Ectodermal cell (in vitro differentiated cells): ENCODE measurements at regions not wholly inside any gene's neighbourhood (a gene's known extent, or its start where the extent isn't known, plus 50 kb on each side); places are given as distances from the start of the nearest gene placed in this dataset.
"Not testable (repeated sequence)": the region's sequence is repeated elsewhere in the genome, so short reads cannot be mapped to it uniquely, and the experiment has no call there.

ENCODE experiments used
- H3K27ac ChIP-seq: 2 replicates; pipeline ENCODE4 v1.7.0; 2013; ENCODE audit warnings: mild to moderate bottlenecking, low read depth, low read length; ENCODE audit not compliant: insufficient read depth, poor library complexity, severe bottlenecking
- H3K27me3 ChIP-seq: 2 replicates; pipeline ENCODE4 v1.7.0; 2013; ENCODE audit warnings: mild to moderate bottlenecking, low read length; ENCODE audit not compliant: insufficient read depth, control insufficient read depth, poor library complexity, severe bottlenecking
- H3K36me3 ChIP-seq: one replicate; pipeline ENCODE4 v1.7.0; 2013; ENCODE audit warnings: low read length; ENCODE audit not compliant: control insufficient read depth, insufficient read depth
- H3K4me1 ChIP-seq: one replicate; pipeline ENCODE4 v1.7.0; 2013; ENCODE audit warnings: low read length; ENCODE audit not compliant: control insufficient read depth, insufficient read depth
- H3K4me3 ChIP-seq: 2 replicates; pipeline ENCODE4 v1.7.0; 2013; ENCODE audit warnings: low read depth, low read length, control low read depth; ENCODE audit not compliant: insufficient read depth
- H3K9me3 ChIP-seq: 2 replicates; pipeline ENCODE4 v1.7.0; 2013; ENCODE audit warnings: mild to moderate bottlenecking, low read length, moderate library complexity; ENCODE audit not compliant: control insufficient read depth
- WGBS, 2 experiments: methylation state at CpG; one replicate each; pipeline ENCODE4 v1.1.7; 2013; ENCODE audit warnings: missing lambda C conversion rate in 2 of 2; 5-methylcytosine and 5-hydroxymethylcytosine counted together

- H3K4me1 ChIP-seq, result no peaks in the 10 kb centered on the region
- 78 to 82% methylated on average over 3 of the region's 3 CpGs for WGBS, 2 experiments
- H3K36me3 ChIP-seq, result no peaks in the 10 kb centered on the region
- no peak overlapping the region for H3K4me3 ChIP-seq
- H3K9me3 ChIP-seq, result no peaks in the 10 kb centered on the region
- H3K27ac ChIP-seq, result no peak overlapping the region
- H3K27me3 ChIP-seq, result no peaks in the 10 kb centered on the region
Observed at GRCh38 chr1:29601021-29601420, 364.7 kb downstream of the PTPRU start.

GRCh38 chr1:29599826-29600225 lies 363.5 kb downstream of the PTPRU start:
- no peak overlapping the region for H3K4me3 ChIP-seq
- H3K4me1 ChIP-seq, result no peaks in the 10 kb centered on the region
- 88 to 89% methylated on average over 3 of the region's 3 CpGs for WGBS, 2 experiments
- H3K9me3 ChIP-seq, result no peaks in the 10 kb centered on the region
- H3K27ac ChIP-seq, result no peak overlapping the region
- no peaks in the 10 kb centered on the region for H3K36me3 ChIP-seq
- H3K27me3 ChIP-seq, result no peaks in the 10 kb centered on the region

GRCh38 chr1:29599071-29599470 lies 362.7 kb downstream of the PTPRU start:
- H3K4me3 ChIP-seq, result no peak overlapping the region
- no peaks in the 10 kb centered on the region for H3K36me3 ChIP-seq
- no peaks in the 10 kb centered on the region for H3K9me3 ChIP-seq
- no peaks in the 10 kb centered on the region for H3K4me1 ChIP-seq
- H3K27me3 ChIP-seq, result no peaks in the 10 kb centered on the region
- H3K27ac ChIP-seq, result no peak overlapping the region
- 93% methylated on average over 5 of the region's 5 CpGs for WGBS, 2 experiments

- WGBS, 2 experiments, result 92 to 95% methylated on average over 5 of the region's 5 CpGs
Observed at GRCh38 chr1:29597861-29598260, 361.5 kb downstream of the PTPRU start.

GRCh38 chr1:29593601-29594382 lies 357.5 kb downstream of the PTPRU start:
- 85 to 90% methylated on average over 4 of the region's 4 CpGs for WGBS, 2 experiments

More at GRCh38 chr1:29597861-29598260, 361.5 kb downstream of the PTPRU start:
- Histone ChIP-seq H3K9me3 (no peaks in the 10 kb centered on the region), H3K27me3 (no peaks in the 10 kb centered on the region), H3K4me3 (no peak overlapping the region), H3K27ac (no peak overlapping the region), H3K4me1 (no peaks in the 10 kb centered on the region), H3K36me3 (no peaks in the 10 kb centered on the region)

GRCh38 chr1:29592731-29593130 lies 356.4 kb downstream of the PTPRU start:
- Histone ChIP-seq H3K4me3 (no peak overlapping the region), H3K4me1 (peaks cover 4% of the 10 kb centered on the region), H3K9me3 (no peaks in the 10 kb centered on the region), H3K27ac (no peak overlapping the region), H3K27me3 (no peaks in the 10 kb centered on the region), H3K36me3 (no peaks in the 10 kb centered on the region)
- WGBS, 2 experiments, result 89 to 90% methylated on average over 5 of the region's 5 CpGs

More at GRCh38 chr1:29593601-29594382, 357.5 kb downstream of the PTPRU start:
- H3K9me3 ChIP-seq, result no peaks in the 10 kb centered on the region
- H3K27me3 ChIP-seq, result no peaks in the 10 kb centered on the region
- H3K4me1 ChIP-seq, result peaks cover 4% of the 10 kb centered on the region
- H3K27ac ChIP-seq, result no peak overlapping the region
- H3K4me3 ChIP-seq, result no peak overlapping the region
- no peaks in the 10 kb centered on the region for H3K36me3 ChIP-seq

GRCh38 chr1:29592261-29592615 lies 355.9 kb downstream of the PTPRU start:
- Histone ChIP-seq H3K27me3 (no peaks in the 10 kb centered on the region), H3K9me3 (no peaks in the 10 kb centered on the region), H3K36me3 (no peaks in the 10 kb centered on the region), H3K27ac (no peak overlapping the region), H3K4me1 (peaks cover 4% of the 10 kb centered on the region), H3K4me3 (no peak overlapping the region)
- 92 to 96% methylated on average over 6 of the region's 6 CpGs for WGBS, 2 experiments

- Histone ChIP-seq H3K9me3 (no peaks in the 10 kb centered on the region), H3K36me3 (no peaks in the 10 kb centered on the region), H3K27me3 (no peaks in the 10 kb centered on the region), H3K4me1 (peaks cover 4% of the 10 kb centered on the region), H3K4me3 (no peak overlapping the region), H3K27ac (no peak overlapping the region)
- 91 to 92% methylated on average over 12 to 13 of the region's 13 CpGs for WGBS, 2 experiments
Observed at GRCh38 chr1:29591601-29592260, 355.4 kb downstream of the PTPRU start.

GRCh38 chr1:29590583-29591565 lies 354.6 kb downstream of the PTPRU start:
- Histone ChIP-seq H3K27me3 (no peaks in the 10 kb centered on the region), H3K4me1 (peaks cover 4% of the 10 kb centered on the region), H3K27ac (no peak overlapping the region), H3K4me3 (no peak overlapping the region), H3K36me3 (no peaks in the 10 kb centered on the region), H3K9me3 (no peaks in the 10 kb centered on the region)
- WGBS, 2 experiments, result 88 to 91% methylated on average over 9 to 10 of the region's 10 CpGs

- WGBS, 2 experiments, result 81 to 93% methylated on average over 2 of the region's 3 CpGs
- not testable (repeated sequence) for H3K4me1 ChIP-seq, H3K4me3 ChIP-seq, H3K9me3 ChIP-seq, H3K27ac ChIP-seq, H3K36me3 ChIP-seq, H3K27me3 ChIP-seq
Observed at GRCh38 chr1:29589716-29590115, 353.4 kb downstream of the PTPRU start.
